ENCODE measurements at regions not wholly inside any gene's neighbourhood (a gene's known extent, or its start where the extent isn't known, plus 50 kb on each side); places are given as distances from the start of the nearest gene placed in this dataset.
A peak's percentile ranks its signal among the peaks of the same experiment; 100 is the strongest.
"Not testable (repeated sequence)": the region's sequence is repeated elsewhere in the genome, so short reads cannot be mapped to it uniquely, and the experiment has no call there.

GRCh38 chrX:104372547-104372946 lies 117.8 kb upstream of the ESX1 start:
- no peak for DNase-seq

GRCh38 chrX:104370089-104370488 lies 115.4 kb upstream of the ESX1 start:
- DNase-seq, result peak in 1 of 2 experiments; percentile 19

DNA sequence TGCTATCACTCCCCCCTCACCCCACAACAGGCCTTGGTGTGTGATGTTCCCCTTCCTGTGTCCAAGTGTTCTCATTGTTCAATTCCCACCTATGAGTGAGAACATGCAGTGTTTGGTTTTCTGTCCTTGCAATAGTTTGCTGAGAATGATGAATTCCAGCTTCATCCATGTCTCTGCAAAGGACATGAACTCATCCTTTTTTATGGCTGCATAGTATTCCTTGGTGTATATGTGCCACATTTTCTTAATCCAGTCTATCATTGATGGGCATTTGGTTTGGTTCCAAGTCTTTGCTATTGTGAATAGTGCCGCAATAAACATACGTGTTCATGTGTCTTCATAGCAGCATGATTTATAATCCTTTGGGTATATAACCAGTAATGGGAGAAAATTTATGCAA lies 106.0 kb upstream of the ESX1 start:
- not testable (repeated sequence) for DNase-seq

DNA sequence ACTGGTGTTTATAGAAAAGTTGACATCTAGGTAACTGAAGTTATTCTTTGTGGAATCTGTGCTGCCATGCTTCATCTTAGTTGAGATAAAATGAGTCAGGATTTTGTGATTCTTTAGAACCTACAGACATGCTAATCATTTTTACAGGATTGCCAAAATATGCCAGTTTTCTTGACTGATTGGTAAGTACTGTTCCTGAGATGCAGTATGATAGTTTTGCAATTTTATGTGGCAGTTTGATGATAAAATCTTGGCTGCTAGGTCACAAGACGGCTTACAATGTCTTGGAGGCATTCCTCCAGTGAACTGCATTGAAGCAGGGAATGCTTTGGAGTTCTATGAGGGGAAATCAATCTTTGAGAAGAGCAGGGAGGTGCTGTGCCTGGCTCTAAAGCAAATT lies 104.4 kb upstream of the ESX1 start:
- DNase-seq, result no peak

DNA sequence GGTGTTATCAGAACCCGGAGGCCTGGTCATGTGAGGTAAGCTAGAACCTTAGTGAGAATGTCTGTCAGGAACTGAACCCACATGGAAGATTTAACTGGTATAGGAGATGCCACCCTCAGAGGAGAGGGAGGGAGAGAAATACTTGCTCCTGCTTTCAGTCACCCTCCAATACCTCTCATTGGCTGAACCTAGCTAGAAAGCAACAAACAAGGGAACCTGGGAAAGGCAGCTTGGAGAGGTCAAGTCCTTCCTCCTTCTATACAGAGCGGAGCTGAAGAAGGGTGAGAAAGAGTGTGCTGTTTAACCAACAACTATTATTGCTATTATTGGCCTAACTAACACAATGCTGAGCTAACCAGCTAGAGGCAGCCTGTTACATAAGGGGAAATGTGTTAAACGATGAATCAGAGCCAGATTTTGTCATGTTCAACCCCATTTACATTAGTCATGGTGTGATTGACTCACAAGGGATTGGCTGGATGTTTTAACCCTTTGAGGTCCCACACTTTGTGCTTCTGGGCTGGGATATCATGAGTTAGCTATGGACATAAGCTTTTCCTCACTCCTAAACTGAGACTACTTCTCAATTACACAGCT lies 96.5 kb upstream of the ESX1 start:
- DNase-seq, result no peak

DNA sequence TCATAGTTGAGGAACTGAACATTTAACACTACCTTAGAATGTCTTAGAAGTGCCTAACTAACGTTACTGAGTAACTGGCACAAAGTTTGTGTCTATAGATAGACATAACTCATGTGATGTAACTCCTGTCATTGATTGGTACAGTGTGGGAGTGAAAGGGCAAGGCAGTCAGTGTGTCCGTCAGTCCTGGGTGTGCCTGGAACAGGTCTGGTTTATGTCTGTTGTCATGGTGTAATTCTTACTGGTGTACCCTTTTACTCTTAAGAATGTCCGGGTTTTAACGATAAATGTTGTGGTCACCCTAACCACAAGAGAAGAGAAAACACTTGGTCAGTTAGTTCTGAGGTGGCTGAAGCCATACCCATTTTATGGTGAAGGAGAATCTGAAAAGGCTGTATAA lies 93.1 kb upstream of the ESX1 start:
- DNase-seq, result no peak

DNA sequence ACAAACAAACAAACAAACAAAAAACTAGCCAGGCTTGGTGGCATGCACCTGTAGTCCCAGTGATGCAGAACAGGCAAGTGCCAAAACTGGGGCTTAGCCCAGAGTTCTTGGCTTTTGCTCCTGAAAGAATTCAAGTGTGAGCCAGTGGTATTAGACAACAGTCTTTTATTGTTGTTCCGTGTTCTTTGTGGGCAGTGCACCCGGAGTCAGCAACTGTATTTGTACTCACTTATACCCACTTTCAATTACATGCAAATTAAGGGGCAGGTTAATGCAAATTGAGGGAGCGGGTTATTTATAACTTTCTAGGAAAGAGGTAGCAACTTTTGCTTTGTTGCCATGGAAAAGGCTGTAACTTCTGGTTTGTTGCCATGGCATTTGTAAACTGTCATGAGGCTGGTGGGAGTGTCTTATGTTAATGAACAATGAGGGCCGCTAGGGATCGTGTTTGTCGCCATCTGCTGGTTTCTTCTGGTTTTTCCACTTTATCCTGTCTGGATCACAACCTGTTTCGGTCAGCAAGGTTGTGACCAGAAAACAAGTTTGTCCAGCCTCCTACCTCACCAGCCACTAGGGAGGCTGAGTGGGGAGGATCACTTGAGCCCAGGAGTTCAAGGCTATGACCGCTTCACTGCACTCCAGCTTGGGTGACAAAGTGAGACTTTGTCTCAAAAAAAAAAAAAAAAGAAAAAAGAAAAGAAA lies 88.8 kb upstream of the ESX1 start:
- peak; percentile 24 to 67 for DNase-seq

DNA sequence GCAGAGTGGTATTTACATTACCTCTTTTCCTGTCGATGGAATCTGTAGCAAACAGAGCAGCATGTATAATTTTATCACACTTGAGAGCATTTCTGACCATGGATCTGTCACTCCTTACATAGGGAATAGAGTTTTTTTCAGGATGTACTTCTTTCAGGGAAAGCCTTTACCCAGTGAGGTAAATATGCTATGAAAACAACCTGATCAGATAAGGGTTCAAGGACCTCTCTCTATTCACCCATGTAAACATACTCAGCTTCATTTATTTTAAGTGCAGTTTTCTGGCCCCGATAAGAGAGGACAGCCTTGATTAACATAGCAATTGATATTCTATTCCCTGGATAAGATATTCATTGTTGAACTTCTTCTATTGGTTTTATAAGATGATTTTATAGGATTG lies 87.3 kb upstream of the ESX1 start:
- no peak for DNase-seq

DNA sequence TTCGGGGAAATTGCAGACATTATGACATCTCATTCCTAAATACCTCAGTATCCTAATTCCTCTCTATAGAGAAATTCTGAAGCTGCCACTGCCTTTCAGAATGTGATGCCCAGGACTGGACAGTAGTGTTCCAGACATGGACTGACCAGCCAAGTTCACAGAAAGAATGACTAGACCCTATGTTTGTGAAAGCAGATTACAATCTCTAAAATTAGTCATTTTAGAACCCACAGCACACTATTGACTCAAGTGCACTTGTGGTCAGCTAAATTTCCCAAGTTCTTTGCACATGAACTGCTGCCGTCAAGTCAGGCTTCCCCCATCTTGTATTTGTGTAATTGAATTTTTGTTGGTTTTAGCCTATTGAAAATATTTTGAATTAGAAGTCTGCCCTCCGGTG lies 81.0 kb upstream of the ESX1 start:
- DNase-seq, result no peak

DNA sequence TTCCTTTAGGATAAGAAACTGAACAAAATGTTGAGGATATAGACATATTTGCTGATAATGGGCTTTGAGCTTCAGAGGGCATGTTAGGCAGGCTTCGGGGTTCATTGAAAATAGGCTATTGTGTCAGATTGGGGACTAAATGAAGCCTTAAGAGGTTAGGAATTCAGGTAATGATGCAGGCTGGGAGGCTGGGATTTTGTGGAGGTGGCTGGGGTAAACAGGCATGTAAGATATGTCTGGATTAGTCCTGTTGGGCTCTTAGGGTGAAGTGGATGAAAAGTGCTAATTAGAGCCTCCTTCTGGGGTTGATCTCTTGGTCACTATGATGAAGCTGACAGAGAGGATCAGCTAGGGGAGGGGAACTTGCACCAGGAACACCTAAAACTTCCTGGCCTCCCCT lies 80.2 kb upstream of the ESX1 start:
- DNase-seq, result no peak

DNA sequence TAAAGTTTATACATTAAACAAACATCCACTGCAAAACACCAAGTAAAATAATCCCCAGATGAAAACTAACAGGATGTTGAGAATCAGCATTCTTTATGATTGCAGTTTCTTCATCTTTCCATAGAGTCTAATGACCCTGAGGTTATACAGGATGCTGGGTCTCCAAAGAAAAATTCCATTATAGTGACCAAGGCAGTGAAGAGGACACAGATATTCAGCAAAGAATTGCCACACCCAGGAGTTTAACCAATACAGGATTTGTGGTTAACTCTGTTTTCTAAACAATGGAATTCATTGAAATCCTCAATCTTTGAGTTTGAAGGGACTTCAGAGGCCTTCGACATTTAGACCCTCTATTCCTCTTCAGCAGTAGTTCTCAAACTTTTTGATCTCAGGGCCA lies 76.2 kb upstream of the ESX1 start:
- DNase-seq, result no peak

DNA sequence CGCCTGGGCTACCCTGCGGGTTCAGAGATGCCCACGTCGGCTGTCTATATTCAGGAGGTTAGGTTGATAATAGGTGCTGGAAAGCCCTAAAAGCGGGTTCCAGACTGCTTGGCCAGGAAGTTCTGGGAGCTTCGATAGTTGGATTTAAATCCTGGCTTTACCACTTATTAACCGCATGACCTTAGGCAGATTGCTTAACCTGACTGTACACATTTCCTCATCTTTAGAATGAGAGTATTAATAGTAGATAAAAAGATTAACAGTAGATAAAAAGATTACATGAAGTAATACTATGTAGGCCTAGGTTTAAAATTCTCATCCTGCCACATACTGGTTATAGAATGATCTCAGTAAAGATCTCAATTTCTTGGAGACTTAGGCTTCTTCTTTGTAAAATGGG lies 75.0 kb upstream of the ESX1 start:
- no peak for DNase-seq

DNA sequence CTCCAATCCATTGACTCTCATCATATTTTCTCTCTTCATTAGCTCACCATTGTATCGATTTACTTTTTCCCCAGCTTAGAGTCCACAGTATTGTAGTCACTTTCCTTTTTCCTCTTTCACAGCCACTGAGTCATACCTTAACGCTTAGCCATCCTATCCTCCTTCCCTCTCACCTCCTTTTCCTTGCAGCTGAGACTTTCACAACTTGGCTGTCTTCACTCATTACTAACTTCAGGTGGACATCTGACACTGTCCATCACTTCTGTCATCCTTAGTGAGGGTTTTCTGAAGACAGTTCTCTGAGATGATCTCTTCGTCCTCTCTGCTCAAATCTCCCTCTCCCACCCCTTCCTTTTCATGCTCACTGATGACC lies 70.5 kb upstream of the ESX1 start:
- no peak for DNase-seq

GRCh38 chrX:104324461-104325212 lies 69.9 kb upstream of the ESX1 start:
- no peak for DNase-seq

DNA sequence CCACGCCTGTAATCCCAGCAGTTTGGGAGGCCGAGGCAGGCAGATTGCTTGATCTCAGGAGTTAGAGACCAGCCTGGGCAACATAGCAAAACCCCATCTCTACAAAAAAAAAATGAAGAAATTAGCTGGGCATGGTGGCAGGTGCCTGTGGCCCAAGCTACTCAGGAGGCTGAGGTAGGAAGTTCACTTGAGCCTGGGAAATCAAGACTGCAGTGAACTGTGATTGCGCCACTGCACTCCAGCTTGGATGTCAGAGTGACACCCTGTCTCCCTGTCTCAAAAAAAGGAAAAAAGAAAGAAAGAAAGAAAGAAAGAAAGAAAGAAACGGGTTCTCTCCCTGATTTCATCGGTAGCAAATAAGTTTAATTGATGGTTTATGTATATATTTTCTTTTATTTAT lies 64.6 kb upstream of the ESX1 start:
- DNase-seq, result no peak

DNA sequence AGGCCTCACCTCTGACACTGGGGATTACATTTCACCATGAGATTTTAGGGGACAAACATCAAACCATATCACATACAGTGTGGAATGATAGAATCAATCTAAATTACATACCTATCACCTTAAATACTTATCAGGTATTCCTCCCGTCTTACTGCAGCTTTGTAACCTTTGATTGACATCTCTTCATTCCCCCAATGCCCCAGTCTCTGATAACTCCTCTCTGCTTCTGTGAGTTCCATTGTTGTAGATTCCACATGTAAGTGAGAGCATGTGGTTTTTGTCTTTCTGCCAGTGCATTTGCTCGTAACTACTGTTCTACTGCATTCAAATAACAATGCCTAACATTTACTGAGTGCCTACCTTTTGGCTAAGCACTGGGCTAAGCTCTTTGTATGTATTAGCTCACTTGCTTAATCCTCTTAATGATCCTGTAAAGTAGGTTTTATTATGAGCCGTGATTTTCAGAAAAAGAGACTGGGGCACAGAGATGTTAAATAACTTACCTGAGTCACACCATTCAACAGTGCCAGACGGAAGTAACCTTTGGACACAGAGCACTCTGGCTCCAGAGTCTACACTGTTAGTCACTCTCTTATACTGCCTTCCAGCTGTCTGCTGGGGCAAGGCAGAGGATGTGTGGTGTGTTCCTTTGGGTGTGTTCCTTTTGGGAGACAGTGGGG lies 63.7 kb upstream of the ESX1 start:
- DNase-seq, result peak in 1 of 2 experiments; percentile 60

GRCh38 chrX:104316739-104317138 lies 62.0 kb upstream of the ESX1 start:
- no peak for DNase-seq

GRCh38 chrX:104315555-104315954 lies 60.8 kb upstream of the ESX1 start:
- no peak for DNase-seq

- DNase-seq, result no peak
Observed at GRCh38 chrX:104310657-104311254, 56.0 kb upstream of the ESX1 start.

GRCh38 chrX:104310090-104310489 lies 55.4 kb upstream of the ESX1 start:
- DNase-seq, result peak; percentile 10 to 64

- no peak for DNase-seq
Observed at GRCh38 chrX:104309169-104309568, 54.4 kb upstream of the ESX1 start.

DNA sequence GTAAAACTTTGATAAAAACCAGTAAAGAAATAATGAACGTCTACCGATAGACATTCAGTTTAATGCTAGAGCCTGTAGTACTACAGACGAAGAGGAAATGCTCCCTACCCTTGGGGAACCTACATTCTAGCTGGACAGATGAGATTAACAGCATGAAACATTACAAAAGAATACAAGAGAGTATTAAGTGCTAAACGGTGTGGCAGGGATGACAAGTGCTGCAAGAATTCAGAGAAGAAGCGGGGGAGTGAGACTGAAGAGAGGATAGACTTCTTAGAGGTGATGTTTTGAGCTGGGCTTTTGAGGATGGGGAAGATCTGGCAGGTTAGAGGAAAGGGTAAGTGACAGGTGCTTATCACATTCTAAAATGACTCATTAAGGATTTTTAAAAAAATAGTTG lies 52.6 kb upstream of the ESX1 start:
- DNase-seq, result no peak

DNA sequence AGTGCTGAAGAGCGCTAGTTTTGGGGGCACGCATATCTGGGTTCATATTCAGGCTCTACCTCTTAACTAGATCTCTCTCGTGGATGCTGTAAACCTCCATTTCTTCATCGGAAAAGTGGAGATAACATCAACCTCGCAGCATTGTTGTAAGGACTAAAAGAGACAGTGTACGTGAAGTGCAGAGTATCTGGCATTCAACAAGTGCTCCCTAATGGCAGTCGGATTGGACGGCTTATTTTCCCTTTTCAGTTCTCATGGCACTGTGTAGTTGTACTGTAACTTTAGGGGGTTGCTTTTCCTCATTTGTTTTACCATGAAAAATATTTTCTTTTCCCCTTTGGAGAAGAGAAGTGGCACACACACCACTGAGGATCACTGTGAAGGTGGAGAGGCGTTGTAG lies 51.4 kb upstream of the ESX1 start:
- DNase-seq, result no peak
